Activated B cell treated with CpG ODN at 0.5 μM for 24 hours (primary cell): ENCODE measurements at regions not wholly inside any gene's neighbourhood (a gene's known extent, or its start where the extent isn't known, plus 50 kb on each side); places are given as distances from the start of the nearest gene placed in this dataset.

Experiments
- ATAC-seq: fragments of 200-7000 bp; cut with Tn5 transposase; one replicate; pipeline ENCODE4 v1.10.0; 2021; ENCODE audit warnings: low read depth, mild to moderate bottlenecking, moderate library complexity
- CTCF ChIA-PET: fragments of 350-600 bp; sonication (Branson Sonifier 250); formaldehyde crosslinking; loops from one replicate; lab custom pipeline; 2021; ENCODE audit warnings: antibody characterized with exemption; lab: Charles Lee
- POLR2A ChIA-PET: fragments of 350-600 bp; sonication (Branson Sonifier 250); formaldehyde crosslinking; loops from one replicate; lab custom pipeline; 2021; ENCODE audit warnings: antibody characterized with exemption; lab: Charles Lee
- DNase-seq: peaks from one replicate; pipeline ENCODE4 v3.0.0; 2022
- H3K27ac Mint-ChIP-seq: one replicate; pipeline ENCODE4 v1.8.0; 2020; ENCODE audit warnings: mixed read lengths
- H3K27me3 Mint-ChIP-seq: one replicate; pipeline ENCODE4 v1.8.0; 2021; ENCODE audit warnings: mixed read lengths
- H3K36me3 Mint-ChIP-seq: one replicate; pipeline ENCODE4 v1.8.0; 2021; ENCODE audit warnings: low read depth, mixed read lengths
- H3K4me1 Mint-ChIP-seq: one replicate; pipeline ENCODE4 v1.8.0; 2021; ENCODE audit warnings: mixed read lengths
- H3K4me3 Mint-ChIP-seq: one replicate; pipeline ENCODE4 v1.8.0; 2020; ENCODE audit warnings: mild to moderate bottlenecking, mixed read lengths
- H3K9me3 Mint-ChIP-seq: one replicate; pipeline ENCODE4 v1.8.0; 2020; ENCODE audit warnings: mixed read lengths
- CTCF ChIP-seq: fragments of 200-600 bp; IDR thresholded peaks from one replicate; pipeline ENCODE4 v1.8.0; 2022; ENCODE audit warnings: antibody characterized with exemption, mild to moderate bottlenecking
- intact Hi-C: fragments of 100-400 bp; cut with micrococcal nuclease; formaldehyde crosslinking; loops from one replicate; pipeline ENCODE4 v1.15.1; 2024

DNA sequence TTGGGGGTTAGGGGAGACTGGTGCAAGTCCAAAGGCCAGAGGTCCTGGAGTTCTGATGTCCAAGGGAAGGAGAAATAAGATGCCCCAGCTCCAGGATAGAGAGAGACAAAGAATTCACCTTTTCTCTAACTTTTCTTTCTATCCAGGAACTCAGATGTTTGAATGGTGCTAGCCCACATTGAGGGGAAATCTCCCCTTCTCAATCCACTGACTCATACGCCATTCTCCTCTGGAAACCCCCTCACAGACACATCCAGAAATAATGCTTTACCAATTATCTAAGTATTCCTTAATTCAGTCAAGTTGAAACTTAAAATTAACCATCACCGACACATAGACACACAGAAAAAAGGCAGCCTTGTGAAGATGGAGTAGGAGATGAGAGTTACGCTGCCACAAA is 1085.2 kb downstream of the NSUN3 start:
- POLR2A ChIA-PET, result no interaction called here
- no peak for TF ChIP-seq CTCF

DNA sequence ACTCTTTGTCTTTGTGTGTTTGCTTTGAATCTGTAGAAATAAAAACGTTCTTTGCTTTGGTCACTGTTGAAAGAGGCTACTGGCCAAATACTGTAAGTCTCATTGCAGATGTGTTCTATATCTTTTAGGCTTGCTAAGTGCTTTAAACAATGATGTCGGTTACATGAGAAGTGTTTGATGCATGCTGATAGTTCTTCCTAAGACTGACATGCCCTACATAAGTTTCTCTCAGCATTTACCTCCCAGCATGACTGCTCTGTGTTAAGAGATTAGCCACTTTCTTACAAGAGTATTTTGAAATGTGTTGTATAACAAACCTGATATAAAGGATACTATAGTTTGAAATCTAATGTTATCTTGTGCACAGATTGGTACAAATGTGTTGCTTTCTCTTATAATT is 1088.7 kb downstream of the NSUN3 start:
- ChIA-PET POLR2A (no interaction called here), CTCF (no interaction called here)
- no peak overlapping the region for H3K27ac Mint-ChIP-seq
- H3K27me3 Mint-ChIP-seq, result no peaks in the 10 kb centered on the region
- no peak for TF ChIP-seq CTCF
- DNase-seq (no peak), ATAC-seq (no peak)
- no peaks in the 10 kb centered on the region for H3K36me3 Mint-ChIP-seq
- H3K4me1 Mint-ChIP-seq, result no peaks in the 10 kb centered on the region
- intact Hi-C loops, result no loop called here
- no peak overlapping the region for H3K4me3 Mint-ChIP-seq
- H3K9me3 Mint-ChIP-seq, result peaks cover 9% of the 10 kb centered on the region

More for the DNA sequence above, 1085.2 kb downstream of the NSUN3 start:
- no peaks in the 10 kb centered on the region for H3K27me3 Mint-ChIP-seq
- ATAC-seq (no peak), DNase-seq (no peak)
- no peaks in the 10 kb centered on the region for H3K36me3 Mint-ChIP-seq
- CTCF ChIA-PET, result no interaction called here
- H3K4me1 Mint-ChIP-seq, result no peaks in the 10 kb centered on the region
- H3K9me3 Mint-ChIP-seq, result peaks cover 2% of the 10 kb centered on the region
- no peak overlapping the region for H3K27ac Mint-ChIP-seq
- no peak overlapping the region for H3K4me3 Mint-ChIP-seq
- intact Hi-C loops, result no loop called here

GRCh38 chr3:95154766-95155165 is 1091.9 kb downstream of the NSUN3 start:
- no peak overlapping the region for H3K4me3 Mint-ChIP-seq
- DNase-seq (no peak), ATAC-seq (no peak)
- intact Hi-C loops, result no loop called here
- TF ChIP-seq CTCF, result no peak
- H3K27ac Mint-ChIP-seq, result no peak overlapping the region
- H3K27me3 Mint-ChIP-seq, result no peaks in the 10 kb centered on the region
- POLR2A ChIA-PET, result no interaction called here
- H3K4me1 Mint-ChIP-seq, result no peaks in the 10 kb centered on the region
- H3K36me3 Mint-ChIP-seq, result no peaks in the 10 kb centered on the region
- H3K9me3 Mint-ChIP-seq, result peaks cover 18% of the 10 kb centered on the region
- CTCF ChIA-PET, result no interaction called here

GRCh38 chr3:95162794-95163193 is 1099.9 kb downstream of the NSUN3 start:
- Mint-ChIP-seq H3K36me3 (no peaks in the 10 kb centered on the region), H3K9me3 (peaks cover 7% of the 10 kb centered on the region), H3K4me1 (no peaks in the 10 kb centered on the region), H3K4me3 (no peak overlapping the region), H3K27ac (no peak overlapping the region), H3K27me3 (no peaks in the 10 kb centered on the region)
- ChIA-PET POLR2A (no interaction called here), CTCF (no interaction called here)
- no peak for TF ChIP-seq CTCF
- no peak for ATAC-seq
- intact Hi-C loops, result no loop called here
- DNase-seq, result no peak

DNA sequence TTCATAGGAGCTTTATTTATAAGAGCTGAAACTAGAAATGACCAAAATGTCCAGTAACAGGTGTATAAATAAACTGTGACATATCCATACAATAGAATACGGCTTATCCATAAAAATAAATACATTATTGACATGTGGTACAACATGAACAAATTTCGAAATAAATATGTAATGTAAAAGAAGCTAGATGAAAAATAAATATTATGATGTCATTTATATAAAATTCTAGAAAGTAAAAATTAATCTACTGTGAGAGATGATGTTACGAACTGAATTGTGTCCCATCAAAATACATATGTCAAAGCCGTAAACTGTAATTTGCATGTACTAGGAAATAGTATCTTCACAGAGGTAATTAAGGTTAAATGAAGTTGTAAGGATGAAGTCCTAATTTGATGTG is 1104.9 kb downstream of the NSUN3 start:
- POLR2A ChIA-PET, result no interaction called here

More for the DNA sequence above, 1104.9 kb downstream of the NSUN3 start:
- Mint-ChIP-seq H3K27me3 (no peaks in the 10 kb centered on the region), H3K36me3 (no peaks in the 10 kb centered on the region), H3K27ac (no peak overlapping the region), H3K4me1 (no peaks in the 10 kb centered on the region), H3K9me3 (peaks cover 2% of the 10 kb centered on the region), H3K4me3 (no peak overlapping the region)
- ATAC-seq (no peak), DNase-seq (no peak)
- TF ChIP-seq CTCF, result no peak
- intact Hi-C loops, result no loop called here
- CTCF ChIA-PET, result no interaction called here
